HG02970 (cell line): ENCODE measurements at regions not wholly inside any gene's neighbourhood (a gene's known extent, or its start where the extent isn't known, plus 50 kb on each side); places are given as distances from the start of the nearest gene placed in this dataset.
"Not testable (repeated sequence)": the region's sequence is repeated elsewhere in the genome, so short reads cannot be mapped to it uniquely, and the experiment has no call there.

Experiments used
- ATAC-seq: cut with Tn5 transposase; IDR thresholded peaks from one replicate; pipeline ENCODE4 v1.9.1; 2021; ENCODE audit warnings: mild to moderate bottlenecking, moderate library complexity, moderate number of reproducible peaks; ENCODE audit not compliant: unreplicated experiment, low FRiP score

GRCh38 chr2:126952216-126952615 is 53.5 kb downstream of the TEX51 start:
- ATAC-seq, result no peak

- no peak for ATAC-seq
Observed at GRCh38 chr2:126953483-126953882, 54.8 kb downstream of the TEX51 start.

- ATAC-seq, result no peak
Observed at GRCh38 chr2:126954831-126955230, 56.1 kb downstream of the TEX51 start.

- ATAC-seq, result not testable (repeated sequence)
Observed at GRCh38 chr2:126956773-126957172, 58.1 kb downstream of the TEX51 start.

- no peak for ATAC-seq
Observed at GRCh38 chr2:126963390-126963789, 64.7 kb downstream of the TEX51 start.

- ATAC-seq, result no peak
Observed at GRCh38 chr2:126966601-126967000, 67.9 kb downstream of the TEX51 start.

- no peak for ATAC-seq
Observed at GRCh38 chr2:126970583-126970982, 71.9 kb downstream of the TEX51 start.

- ATAC-seq, result no peak
Observed at GRCh38 chr2:126971162-126971480, 72.4 kb downstream of the TEX51 start.

- peak; percentile 83 for ATAC-seq
Observed at GRCh38 chr2:126971481-126972278, 73.0 kb downstream of the TEX51 start.

GRCh38 chr2:126972279-126972626 is 73.6 kb downstream of the TEX51 start:
- ATAC-seq, result peak; percentile 22

GRCh38 chr2:126973745-126974144 is 75.1 kb downstream of the TEX51 start:
- ATAC-seq, result no peak

- no peak for ATAC-seq
Observed at GRCh38 chr2:126975671-126976655, 77.3 kb downstream of the TEX51 start.

GRCh38 chr2:126976721-126977328 is 78.1 kb downstream of the TEX51 start:
- no peak for ATAC-seq

GRCh38 chr2:126978333-126978732 is 79.6 kb downstream of the TEX51 start:
- ATAC-seq, result no peak

GRCh38 chr2:126979039-126980003 is 80.6 kb downstream of the TEX51 start:
- ATAC-seq, result no peak

GRCh38 chr2:126981476-126981875 is 82.8 kb downstream of the TEX51 start:
- ATAC-seq, result no peak

GRCh38 chr2:126982935-126983334 is 84.2 kb downstream of the TEX51 start:
- no peak for ATAC-seq

GRCh38 chr2:126986631-126987187 is 88.0 kb downstream of the TEX51 start:
- no peak for ATAC-seq

GRCh38 chr2:126988482-126988881 is 89.8 kb downstream of the TEX51 start:
- no peak for ATAC-seq

- not testable (repeated sequence) for ATAC-seq
Observed at GRCh38 chr2:126989064-126989463, 90.4 kb downstream of the TEX51 start.
